ENCODE measurements at regions not wholly inside any gene's neighbourhood (a gene's known extent, or its start where the extent isn't known, plus 50 kb on each side); places are given as distances from the start of the nearest gene placed in this dataset.

DNA sequence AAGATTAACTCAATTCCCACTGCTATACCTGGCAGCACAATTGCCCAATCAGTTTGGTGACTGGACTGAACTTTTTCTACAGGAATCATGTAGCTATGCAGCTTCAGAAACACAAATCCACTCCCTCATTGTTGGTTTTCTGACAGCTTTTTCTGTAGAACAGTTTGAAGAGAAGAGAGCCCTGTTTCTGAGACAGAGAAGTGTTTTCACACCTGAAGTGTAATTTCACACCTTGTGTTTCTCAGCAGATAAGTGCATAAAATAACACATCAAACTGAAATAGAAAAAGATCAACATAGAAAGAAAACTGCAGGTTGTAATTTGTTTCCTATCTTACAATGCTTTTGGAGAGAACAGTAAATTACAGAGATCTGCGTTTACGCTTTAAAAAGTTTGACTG lies 335.6 kb downstream of the SNAPC1 start:
- TF ChIP-seq, protein P1, sequence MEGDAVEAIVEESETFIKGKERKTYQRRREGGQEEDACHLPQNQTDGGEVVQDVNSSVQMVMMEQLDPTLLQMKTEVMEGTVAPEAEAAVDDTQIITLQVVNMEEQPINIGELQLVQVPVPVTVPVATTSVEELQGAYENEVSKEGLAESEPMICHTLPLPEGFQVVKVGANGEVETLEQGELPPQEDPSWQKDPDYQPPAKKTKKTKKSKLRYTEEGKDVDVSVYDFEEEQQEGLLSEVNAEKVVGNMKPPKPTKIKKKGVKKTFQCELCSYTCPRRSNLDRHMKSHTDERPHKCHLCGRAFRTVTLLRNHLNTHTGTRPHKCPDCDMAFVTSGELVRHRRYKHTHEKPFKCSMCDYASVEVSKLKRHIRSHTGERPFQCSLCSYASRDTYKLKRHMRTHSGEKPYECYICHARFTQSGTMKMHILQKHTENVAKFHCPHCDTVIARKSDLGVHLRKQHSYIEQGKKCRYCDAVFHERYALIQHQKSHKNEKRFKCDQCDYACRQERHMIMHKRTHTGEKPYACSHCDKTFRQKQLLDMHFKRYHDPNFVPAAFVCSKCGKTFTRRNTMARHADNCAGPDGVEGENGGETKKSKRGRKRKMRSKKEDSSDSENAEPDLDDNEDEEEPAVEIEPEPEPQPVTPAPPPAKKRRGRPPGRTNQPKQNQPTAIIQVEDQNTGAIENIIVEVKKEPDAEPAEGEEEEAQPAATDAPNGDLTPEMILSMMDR (IDR thresholded peaks at IDR 0.05; ENCODE audit: insufficient read depth, low read length, poor library complexity, severe bottlenecking), result no peak
- no peak for TF ChIP-seq EZH2phosphoT487 (conservative IDR thresholded peaks at IDR 0.05; ENCODE audit: low read length)

Measured in SU-DHL-6 (cell line).